NCI-H128 (cell line): ENCODE measurements at regions not wholly inside any gene's neighbourhood (a gene's known extent, or its start where the extent isn't known, plus 50 kb on each side); places are given as distances from the start of the nearest gene placed in this dataset.

Experiments used
- DNase-seq: peaks from one replicate; lab custom pipeline; 2025; ENCODE audit not compliant: unreplicated experiment; lab: John Stamatoyannopoulos, UW

DNA sequence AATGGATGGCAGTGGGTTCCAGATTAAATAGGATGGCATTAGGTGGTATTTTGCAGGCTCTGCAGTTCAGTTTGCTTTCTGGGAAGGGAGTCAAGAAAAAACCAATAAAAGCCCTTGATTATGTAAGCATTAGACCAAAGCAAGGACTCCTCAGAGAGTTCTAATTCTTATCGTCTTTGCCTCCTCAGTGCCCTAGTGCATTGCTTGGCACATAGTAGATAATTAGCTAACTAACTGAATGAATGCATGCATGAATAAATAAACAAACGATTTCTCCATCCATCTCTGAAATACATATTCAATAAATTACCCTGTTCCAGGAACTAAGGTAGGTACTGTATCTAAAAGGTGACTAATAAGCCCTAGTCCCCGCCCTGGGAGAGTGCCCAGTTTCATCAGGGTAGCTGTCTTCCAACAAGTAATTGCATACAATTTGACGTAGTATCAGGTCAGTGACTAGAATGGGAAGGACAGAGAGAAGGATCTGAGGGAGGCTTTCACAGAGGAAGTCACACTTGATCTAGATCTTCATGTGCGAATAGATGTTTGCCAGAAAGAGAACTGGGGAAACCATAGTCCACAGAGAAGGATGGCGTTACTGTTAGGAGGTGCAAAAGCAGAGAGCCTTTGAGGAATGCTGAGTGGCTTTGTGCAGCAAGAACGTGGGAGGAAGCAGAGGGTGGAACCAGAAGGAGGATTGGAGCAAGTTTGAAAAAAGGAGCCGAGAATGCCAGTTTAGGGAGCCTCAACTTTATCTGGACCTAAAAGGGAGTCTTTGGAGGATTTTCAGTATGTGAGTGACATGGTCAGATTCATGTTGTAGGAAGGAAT, 111.4 kb downstream of the TBX19 start:
- no peak for DNase-seq

DNA sequence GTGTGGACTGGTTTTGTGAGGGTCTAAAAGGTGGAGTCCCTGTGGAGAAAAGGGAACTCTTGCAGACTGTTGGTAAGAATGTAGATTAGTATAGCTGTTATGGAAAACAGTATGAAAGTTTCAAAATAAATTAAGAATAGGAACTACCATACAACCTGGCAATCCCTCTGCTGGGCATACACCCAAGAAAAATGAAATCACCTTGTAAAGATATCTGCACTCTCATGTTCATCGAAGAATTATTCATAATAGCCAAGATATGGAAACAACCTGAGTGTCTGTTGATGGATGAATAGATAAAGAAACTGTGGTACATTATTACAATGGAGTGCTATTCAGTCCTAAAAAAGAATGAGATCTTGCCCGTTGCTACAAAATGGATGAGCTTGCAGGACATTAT, 109.6 kb downstream of the TBX19 start:
- no peak for DNase-seq

DNA sequence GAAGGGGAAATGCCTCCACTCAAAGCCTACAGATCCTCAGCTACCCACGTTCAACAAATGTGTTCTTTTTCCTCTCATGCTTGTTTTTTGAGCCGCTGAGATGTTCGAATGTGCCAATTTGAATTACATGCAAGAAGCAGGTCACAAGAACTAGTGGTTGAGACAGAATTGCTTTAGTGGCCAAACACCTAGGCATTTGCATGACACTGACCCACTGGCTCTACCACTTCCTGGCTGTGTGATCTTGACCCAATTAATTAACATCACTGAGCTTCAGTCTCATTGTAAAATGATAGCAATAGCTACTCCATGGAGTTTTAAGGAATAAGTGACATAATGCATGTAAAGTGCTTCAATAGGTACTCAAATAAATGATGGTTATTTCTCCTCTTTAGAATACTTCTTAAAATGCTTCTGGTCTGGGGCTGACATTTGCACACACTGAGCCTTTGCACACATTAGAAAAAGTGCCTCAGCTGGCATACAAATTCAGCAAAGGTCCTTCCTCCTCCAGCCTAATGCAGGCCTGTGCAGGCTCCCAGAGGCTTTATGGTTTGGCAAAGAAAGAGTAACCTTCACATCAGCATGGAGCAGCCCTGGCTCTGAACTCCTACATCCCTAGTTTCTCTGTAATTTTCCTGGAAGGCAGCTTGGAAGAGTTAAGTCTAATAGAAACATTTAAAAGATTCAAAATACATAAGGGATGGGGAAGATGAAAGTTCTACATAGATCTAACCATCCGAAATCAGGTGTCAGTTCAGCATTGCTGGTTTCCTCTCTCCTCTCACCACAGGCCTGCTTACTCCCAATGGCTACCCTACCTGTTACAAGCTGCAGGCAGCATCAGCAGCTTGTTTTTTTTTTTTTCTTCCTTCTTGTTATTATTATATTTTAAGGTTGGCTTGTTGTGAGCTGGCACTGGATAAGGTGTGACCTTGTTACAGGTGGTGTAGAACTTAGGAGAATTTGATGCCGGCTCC, 107.4 kb downstream of the TBX19 start:
- DNase-seq = no peak

DNA sequence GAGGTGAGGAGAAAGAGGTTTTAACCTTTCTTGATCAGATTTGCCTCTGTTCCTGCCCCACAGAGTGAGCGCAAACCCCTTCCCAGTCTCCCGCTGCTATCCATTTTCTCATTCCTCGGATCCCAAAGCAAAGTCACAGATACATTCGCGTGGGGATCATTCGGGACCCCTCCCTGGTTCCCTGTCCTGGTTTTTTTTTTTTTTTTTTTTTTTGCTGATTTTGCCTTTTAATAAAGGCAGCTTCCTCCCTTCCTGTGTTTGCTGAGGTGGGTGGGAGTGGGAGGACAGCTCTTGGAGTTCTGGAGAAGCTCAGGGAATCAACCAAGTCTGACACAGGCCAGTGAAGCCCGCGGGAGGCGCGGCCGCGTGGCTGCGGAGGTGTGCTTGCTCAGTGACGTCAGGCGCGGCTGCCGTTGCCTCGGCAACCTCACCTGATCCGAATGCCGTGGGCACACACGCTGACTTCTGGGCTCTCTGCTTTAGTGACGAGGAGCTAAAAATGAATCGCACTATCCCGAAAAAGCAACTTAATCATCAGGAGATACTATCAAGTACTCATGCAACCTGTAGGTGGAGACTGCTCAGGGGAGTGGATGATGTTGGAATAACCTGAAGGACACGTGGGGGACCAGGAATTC, 106.4 kb downstream of the TBX19 start:
- DNase-seq = peak; percentile 38

DNA sequence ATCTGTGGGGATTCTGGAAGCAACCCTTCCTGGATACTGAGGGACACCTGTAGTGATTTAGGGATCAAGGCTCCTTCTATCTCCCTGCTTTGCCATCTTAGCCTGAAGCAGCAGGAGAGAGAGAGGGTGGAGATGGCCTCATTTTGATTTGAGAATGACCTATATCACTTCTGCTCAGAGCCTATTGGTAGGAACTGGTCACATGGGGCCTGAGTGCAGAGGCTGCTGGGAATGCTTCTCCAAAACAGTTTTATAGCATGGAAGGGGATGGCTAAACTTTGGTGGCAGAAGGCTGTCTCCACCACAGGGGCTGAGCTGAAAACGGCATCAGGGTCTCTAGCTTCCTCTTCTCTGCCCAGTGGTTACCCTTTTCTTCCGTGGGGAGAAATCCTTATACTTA, 105.8 kb downstream of the TBX19 start:
- no peak for DNase-seq

DNA sequence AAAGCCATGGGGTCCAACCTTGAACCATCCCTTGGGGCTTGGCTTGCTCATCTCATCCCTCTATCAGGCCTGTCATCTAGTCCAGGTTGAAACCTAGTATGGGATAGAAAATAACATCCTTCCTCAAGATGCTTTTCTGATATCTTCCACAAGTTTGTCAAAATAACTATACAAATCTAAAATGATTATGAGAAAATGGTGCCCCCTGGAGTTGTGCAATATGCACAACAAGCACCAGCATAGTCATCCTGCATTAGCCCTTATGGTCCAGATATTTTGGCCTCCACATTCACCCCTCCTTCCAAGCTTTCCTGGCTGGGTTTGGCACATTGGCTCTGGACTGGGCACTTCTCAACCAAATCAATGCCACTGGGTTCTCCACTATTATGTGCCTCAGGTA, 101.2 kb downstream of the TBX19 start:
- no peak for DNase-seq

DNA sequence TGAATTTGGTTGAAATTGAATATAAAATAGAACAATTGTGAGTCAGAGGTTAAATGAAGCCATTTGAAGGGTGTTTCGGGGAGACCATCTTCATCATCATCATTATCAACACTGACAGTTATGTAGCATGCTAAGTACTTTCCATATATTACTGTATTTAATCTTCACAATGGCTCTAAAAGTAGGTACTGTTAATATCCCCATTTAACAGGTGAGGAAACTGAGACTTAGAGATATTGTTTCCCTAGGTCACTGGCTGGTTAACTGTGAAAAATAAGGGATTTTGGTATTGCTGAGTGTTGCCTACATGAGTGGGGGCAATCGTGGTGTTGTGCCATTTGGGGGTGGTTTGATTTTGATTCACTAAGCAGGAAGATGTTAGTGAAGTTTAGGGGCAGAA, 100.3 kb downstream of the TBX19 start:
- no peak for DNase-seq

DNA sequence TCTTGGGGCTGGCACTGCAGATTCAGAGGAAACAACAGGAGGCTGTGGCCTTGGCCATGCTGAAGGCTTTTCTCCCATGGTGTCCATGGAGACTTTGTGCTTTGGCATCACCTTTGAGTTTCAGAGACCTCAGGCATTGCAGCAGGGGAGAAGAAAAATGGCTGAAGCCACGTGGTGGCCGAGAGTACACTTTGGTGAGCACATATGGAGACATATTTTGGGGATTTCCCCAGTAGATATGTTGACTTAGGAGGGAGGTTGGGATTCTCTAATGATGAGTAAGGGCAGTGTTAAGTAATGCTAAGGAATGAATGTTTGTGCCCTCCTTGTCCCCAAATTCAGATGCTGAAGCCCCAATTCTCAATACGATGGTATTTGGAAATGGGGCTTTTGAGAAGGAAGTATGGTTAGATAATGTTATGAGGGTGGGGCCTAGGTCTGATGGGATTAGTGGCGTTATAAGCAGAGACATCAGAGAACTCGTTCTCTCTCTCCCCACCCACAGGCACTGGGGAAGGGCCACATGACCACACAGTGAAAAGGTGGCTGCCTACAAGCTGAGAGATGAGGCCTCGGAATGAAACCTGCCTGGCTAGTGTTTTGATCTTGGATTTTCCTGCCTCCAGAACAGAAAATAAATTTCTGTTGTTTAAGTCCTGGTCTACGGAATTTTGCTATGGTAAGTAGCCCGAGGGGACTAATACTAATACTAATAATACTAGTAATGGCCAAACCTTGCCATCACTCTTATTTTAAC, 98.6 kb downstream of the TBX19 start:
- no peak for DNase-seq

DNA sequence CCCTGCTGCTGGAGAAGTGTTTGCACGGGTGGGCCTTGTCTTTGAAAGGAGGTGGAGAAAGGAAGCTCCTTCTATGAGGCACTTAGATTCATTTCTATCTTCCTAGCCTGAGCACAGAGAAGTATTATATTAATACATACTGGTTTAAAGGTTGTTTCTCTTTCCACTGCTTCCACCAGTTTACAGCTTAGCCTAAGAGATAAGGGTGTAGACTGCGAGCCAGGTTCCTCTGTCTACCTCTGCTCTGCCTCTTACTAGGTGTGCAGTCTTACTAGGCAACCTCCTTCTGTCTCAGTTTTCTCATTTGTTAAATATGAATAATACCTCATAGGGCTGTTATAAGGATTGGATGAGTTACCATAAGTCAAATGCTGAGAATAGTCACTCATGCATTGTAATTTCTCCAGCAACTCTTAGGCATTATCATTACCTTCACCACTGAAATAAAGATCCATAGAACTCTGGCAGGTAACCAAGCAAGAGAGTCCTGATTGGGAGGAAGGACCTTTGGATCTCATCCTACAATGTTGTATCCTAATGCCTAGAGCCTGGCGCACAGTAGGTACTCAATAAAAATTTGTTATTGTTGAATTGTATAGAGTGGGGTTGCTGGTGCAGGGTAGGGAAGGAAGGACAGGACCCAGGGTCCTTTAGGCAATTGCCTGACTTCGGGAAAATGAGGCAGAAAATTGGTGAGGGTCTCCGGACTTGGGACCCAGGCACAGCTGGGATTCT, 95.1 kb downstream of the TBX19 start:
- no peak for DNase-seq

DNA sequence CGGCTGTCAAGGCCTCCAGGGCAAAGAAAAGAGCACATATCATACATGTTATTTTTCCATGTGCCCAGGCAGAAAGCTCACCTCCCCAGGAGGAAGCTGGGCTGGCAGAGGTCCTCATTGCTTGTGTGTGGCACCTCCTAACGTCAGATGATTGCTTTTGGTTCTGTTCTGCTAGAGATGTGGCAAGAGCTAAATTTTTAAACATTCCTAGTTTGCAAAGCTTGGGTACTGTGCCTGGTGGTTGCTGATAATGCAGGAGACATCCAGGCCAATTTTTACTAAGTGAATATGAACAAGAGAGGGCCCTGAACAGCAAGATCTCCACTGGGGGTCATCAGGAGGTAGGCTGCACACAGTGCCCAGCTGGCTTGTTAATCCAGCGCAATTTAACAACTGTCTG, 93.9 kb downstream of the TBX19 start:
- DNase-seq = no peak

DNA sequence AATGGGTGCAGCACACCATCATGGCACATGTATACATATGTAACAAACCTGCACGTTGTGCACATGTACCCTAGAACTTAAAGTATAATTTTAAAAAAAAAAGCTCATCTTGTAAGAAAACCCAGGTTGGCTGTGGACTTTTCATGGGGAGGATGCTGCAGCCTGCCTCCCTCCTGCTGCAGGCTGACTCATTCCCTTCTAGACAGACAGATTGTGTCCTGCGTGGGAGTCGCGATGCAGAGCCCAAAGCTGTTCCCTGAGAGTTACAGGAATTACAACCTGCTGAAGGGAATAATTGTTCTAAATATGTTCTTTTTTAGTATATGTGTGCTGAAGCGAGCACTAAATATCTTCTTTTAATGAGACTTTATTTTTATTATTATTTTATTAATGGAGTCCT, 93.2 kb downstream of the TBX19 start:
- DNase-seq = no peak

DNA sequence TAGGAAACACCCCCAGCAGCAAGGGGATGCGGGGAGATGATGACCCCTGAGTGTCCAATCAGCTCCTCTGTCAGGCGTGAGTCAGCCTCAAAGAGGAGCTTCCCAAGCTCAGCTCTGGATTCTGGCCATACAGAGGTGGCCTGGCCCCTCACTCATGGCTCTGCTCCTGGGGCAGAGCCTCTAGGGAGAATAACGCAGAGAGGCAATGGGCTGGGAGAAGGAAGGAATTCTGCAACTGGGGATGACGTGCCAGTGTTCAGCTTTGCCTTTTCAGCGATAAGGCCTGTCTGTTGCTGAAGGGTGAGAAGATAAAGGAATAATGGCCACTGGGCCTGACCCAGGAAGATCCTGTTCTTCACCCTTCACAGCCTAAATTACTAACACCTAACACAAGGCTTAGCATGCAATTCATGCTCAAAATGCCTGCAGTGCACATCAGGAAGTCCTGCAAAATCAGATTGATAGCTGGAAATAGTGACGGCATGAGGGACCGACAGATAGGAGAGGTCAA, 92.2 kb downstream of the TBX19 start:
- no peak for DNase-seq

DNA sequence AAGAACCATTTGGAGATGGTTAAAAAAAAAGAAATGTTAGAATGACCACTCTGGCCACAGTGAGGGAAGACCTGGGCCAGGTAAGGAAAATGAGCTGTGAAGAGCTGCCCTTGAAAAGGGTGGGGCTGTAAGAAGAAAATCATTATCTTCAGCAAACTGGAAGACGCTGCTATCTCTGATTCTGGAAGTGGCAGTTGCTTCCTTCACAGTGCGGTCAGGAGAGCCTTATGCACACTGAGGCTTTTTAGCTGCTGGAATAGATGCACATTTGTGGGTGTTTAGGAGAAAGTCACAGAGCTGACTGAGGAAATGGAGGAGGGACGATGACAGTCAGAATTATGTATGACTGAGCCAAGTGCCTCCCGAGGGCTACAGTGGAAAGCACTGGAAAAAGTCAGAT, 91.6 kb downstream of the TBX19 start:
- DNase-seq = no peak

DNA sequence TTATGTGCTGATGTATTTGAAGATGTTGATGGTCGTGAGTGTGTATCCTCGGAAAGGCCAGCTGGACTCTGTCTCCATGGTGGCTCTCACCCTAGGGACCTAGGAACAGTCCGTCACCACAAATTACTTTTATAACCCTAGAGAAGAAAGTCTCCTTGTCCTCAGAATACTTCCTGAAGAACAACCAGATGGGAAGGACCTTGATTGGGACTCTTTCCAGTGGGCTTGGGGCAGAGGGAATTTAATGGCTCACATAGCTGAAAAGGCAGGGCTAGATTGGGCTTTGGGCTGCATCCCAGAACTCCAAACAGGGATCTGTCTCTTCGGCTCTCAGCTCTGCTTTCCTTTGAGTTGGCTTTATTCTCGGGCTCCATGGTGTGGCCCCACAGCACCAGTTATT, 90.8 kb downstream of the TBX19 start:
- no peak for DNase-seq

DNA sequence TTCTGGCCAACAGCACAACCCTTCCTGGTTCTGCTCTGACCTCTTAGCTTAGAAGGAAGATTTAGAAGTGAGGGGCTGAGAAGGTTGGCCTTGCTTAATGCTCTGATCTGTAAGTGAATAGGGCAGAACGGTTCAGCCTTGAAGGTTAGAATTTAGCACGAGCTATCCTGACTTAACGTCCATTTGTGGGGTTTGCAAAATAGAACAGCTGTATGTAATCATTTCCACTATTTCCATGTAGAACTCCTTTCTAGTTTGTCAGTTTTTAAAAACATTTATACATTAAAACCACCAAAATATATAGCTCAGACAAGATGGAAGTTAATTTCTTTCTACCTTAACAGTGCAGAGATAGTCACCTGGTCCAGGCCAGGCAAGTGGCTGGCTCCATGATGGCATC, 89.9 kb downstream of the TBX19 start:
- DNase-seq = no peak

DNA sequence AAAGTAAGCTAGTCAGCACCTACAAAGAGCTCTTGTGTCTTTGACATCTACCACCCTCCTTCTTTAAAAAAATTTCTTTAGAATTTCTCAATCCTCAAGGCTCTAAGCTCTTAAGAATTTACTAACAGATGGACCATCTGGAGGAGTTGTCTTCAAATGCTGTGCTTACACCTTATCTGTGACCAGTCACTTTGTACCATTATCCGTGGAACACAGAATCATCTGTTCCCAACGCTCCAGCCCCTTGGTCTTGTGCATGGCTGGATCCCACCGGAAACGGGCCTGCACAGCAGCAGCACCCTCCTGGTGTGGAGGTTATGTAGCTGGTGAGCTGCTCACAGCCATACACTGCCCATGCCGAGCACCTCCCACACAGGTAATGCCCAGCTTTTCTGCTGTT, 89.0 kb downstream of the TBX19 start:
- no peak for DNase-seq

DNA sequence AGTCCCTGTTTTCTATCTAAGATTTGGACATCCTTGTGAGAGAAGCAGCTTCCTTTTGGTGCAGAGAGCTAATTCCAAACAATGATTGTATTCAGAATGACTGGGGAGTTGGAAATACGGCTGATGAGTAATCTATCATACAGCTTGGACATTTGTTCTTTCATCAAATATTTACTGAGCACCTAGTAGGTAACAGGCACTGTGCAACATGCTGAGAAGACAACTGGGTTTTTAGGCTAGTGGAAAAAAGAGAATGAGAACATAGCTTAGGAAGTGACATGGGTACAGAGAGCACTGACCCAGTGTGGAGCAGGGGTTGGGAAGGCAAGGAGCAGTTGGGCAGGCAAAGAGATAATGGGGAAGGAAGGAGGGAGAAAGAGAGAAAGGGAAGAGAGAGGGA, 87.5 kb downstream of the TBX19 start:
- DNase-seq = no peak

DNA sequence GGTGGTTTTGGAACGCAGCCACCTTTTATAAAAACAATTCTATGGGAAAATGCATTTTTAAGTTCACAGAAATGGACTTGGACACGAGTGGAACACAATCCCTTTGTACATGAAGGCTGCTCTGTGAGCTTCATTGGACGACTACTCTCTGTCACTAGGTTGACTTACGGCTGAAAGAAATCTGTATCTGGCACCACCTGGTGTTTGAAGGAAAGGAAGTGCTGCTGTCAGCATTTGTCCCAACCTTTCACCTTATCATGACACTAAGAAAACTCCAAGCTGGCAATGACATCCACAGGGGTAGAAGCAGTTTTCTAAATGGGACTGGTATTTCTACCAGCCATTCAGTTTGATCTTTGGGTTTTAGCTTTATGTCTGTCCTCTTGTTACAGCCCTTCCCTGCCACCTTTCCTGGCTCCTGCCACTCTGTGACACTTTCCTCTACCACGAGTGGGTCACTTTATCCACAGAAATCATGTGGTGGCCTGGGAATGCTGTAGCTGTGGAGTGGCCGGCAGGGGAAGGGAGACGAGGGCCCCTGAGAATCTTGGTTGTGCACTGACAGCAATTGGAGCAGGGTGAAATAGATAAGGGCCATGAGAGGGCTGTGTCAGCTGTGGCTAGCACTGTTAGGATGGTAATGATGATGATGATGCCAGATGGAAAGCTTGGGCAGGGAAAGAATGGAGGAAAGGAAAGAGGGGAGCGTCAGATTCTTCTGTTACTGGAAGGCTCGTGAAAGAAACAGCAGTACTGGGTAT, 85.2 kb downstream of the TBX19 start:
- DNase-seq = no peak
